H1 (cell line): ENCODE measurements at regions not wholly inside any gene's neighbourhood (a gene's known extent, or its start where the extent isn't known, plus 50 kb on each side); places are given as distances from the start of the nearest gene placed in this dataset.

Experiments used
- CTCF ChIA-PET: fragments of 300-600 bp; sonication (Branson Sonifier 250); formaldehyde crosslinking; loops from one replicate; lab custom pipeline; 2021; ENCODE audit not compliant: partially characterized antibody; lab: Charles Lee
- POLR2A ChIA-PET: fragments of 300-600 bp; sonication (Branson Sonifier 250); formaldehyde crosslinking; loops from one replicate; lab custom pipeline; 2021; ENCODE audit warnings: inconsistent platforms; ENCODE audit not compliant: partially characterized antibody; lab: Charles Lee
- DNase-seq, 2 experiments: peaks; one replicate each; pipeline versions ENCODE4 v3.0.0 to v3.0.0-alpha.2; 2010 to 2022; ENCODE audit warnings: low spot score in 2 of 2, low read depth in 1 of 2, mixed read lengths in 1 of 2
- FAIRE-seq: peaks from 2 replicates; lab custom pipeline; 2011; peaks lifted over from hg19 to GRCh38; lab: Jason Lieb, UNC
- H2AFZ ChIP-seq: 2 replicates; pipeline ENCODE4 v1.8.1; 2012; ENCODE audit warnings: low read length, inconsistent platforms
- H2AK5ac ChIP-seq: 2 replicates; pipeline ENCODE4 v1.6.1; 2013; ENCODE audit warnings: low read depth, low read length
- H2BK120ac ChIP-seq: replicated peaks from 2 replicates; pipeline ENCODE3; 2013; ENCODE audit warnings: low read depth, low read length, inconsistent platforms
- H2BK12ac ChIP-seq: 2 replicates; pipeline ENCODE4 v1.6.1; 2013; ENCODE audit warnings: low read depth, low read length
- H2BK15ac ChIP-seq: 2 replicates; pipeline ENCODE4 v1.6.1; 2013; ENCODE audit warnings: low read length
- H2BK20ac ChIP-seq: 2 replicates; pipeline ENCODE4 v1.6.1; 2013; ENCODE audit warnings: low read length
- H2BK5ac ChIP-seq: 2 replicates; pipeline ENCODE4 v1.6.1; 2013; ENCODE audit warnings: low read depth, low read length
- H3K14ac ChIP-seq: 2 replicates; pipeline ENCODE4 v1.6.1; 2013; ENCODE audit warnings: inconsistent platforms; ENCODE audit not compliant: insufficient read length
- H3K18ac ChIP-seq: 2 replicates; pipeline ENCODE4 v1.6.1; 2013; ENCODE audit warnings: low read length; ENCODE audit errors: extremely low read depth
- H3K23ac ChIP-seq: 2 replicates; pipeline ENCODE4 v1.6.1; 2013; ENCODE audit warnings: inconsistent platforms; ENCODE audit not compliant: insufficient read length
- H3K23me2 ChIP-seq: 2 replicates; pipeline ENCODE4 v1.6.1; 2013; ENCODE audit warnings: low read depth, low read length
- H3K27ac ChIP-seq: 2 replicates; pipeline ENCODE4 v1.6.1; 2011; ENCODE audit warnings: low read depth, low read length, inconsistent platforms
- H3K27me3 ChIP-seq, 4 experiments: replicated peaks in 1 of 4; 1 replicate in 1 of 4; 2 replicates in 3 of 4; pipeline versions ENCODE4 v1.6.1 to v1.8.1; 2011 to 2013; ENCODE audit warnings: low read length in 3 of 4, mild to moderate bottlenecking in 3 of 4, inconsistent platforms in 2 of 4, mixed read lengths in 2 of 4, moderate library complexity in 1 of 4; ENCODE audit not compliant: control insufficient read depth in 3 of 4, insufficient read depth in 3 of 4; ENCODE audit errors: extremely low read depth in 1 of 4
- H3K36me3 ChIP-seq, 4 experiments: 2 replicates each; pipeline versions ENCODE4 v1.6.1 to v1.8.1; 2011 to 2013; ENCODE audit warnings: mild to moderate bottlenecking in 4 of 4, low read length in 3 of 4, moderate library complexity in 2 of 4, control low read depth in 1 of 4, inconsistent platforms in 1 of 4; ENCODE audit not compliant: insufficient read depth in 4 of 4, control insufficient read depth in 2 of 4
- H3K4ac ChIP-seq: replicated peaks from 2 replicates; pipeline ENCODE3; 2013; ENCODE audit warnings: low read length, low read depth, mixed read lengths, inconsistent platforms; ENCODE audit not compliant: insufficient read length
- H3K4me1 ChIP-seq, 4 experiments: replicated peaks in 1 of 4; 1 replicate in 1 of 4; 2 replicates in 3 of 4; pipeline versions ENCODE4 v1.6.1 to v1.8.1; 2011 to 2013; ENCODE audit warnings: low read length in 3 of 4, inconsistent platforms in 2 of 4, mixed read lengths in 1 of 4; ENCODE audit not compliant: insufficient read depth in 4 of 4, control insufficient read depth in 3 of 4
- H3K4me2 ChIP-seq, 2 experiments: 2 replicates each; pipeline versions ENCODE4 v1.6.1 to v1.8.1; 2011 to 2013; ENCODE audit warnings: low read depth in 2 of 2, low read length in 2 of 2, control low read depth in 1 of 2, inconsistent platforms in 1 of 2, mild to moderate bottlenecking in 1 of 2; ENCODE audit not compliant: insufficient read depth in 1 of 2
- H3K4me3 ChIP-seq, 4 experiments: fragments of 200-600, 300-600 bp in 1 of 4; sonication (generic), shearing (Covaris generic), sonication (Bioruptor Twin) in 1 of 4; 2 replicates each; pipeline versions ENCODE4 v1.5.1 to v1.8.1; 2011 to 2016; ENCODE audit warnings: low read length in 4 of 4, low read depth in 3 of 4, control low read depth in 2 of 4, inconsistent platforms in 2 of 4, mild to moderate bottlenecking in 2 of 4, mixed read lengths in 1 of 4, moderate library complexity in 1 of 4; ENCODE audit not compliant: insufficient read depth in 2 of 4; ENCODE audit errors: extremely low read depth in 1 of 4
- H3K56ac ChIP-seq: replicated peaks from 2 replicates; pipeline ENCODE3; 2013; ENCODE audit warnings: low read depth, mild to moderate bottlenecking, mixed read lengths, low read length, inconsistent platforms; ENCODE audit not compliant: insufficient read length
- H3K79me1 ChIP-seq: 2 replicates; pipeline ENCODE4 v1.6.1; 2013; ENCODE audit warnings: low read depth, low read length, control low read depth
- H3K79me2 ChIP-seq, 2 experiments: 2 replicates each; pipeline versions ENCODE4 v1.6.1 to v1.8.1; 2012 to 2013; ENCODE audit warnings: low read length in 2 of 2, mild to moderate bottlenecking in 2 of 2, inconsistent platforms in 1 of 2; ENCODE audit not compliant: insufficient read depth in 2 of 2, control insufficient read depth in 1 of 2
- H3K9ac ChIP-seq, 4 experiments: replicated peaks in 1 of 4; 1 replicate in 1 of 4; 2 replicates in 3 of 4; pipeline versions ENCODE4 v1.6.1 to v1.8.1; 2011 to 2013; ENCODE audit warnings: low read depth in 3 of 4, low read length in 3 of 4, control low read depth in 2 of 4, mild to moderate bottlenecking in 2 of 4, moderate library complexity in 2 of 4, inconsistent platforms in 1 of 4; ENCODE audit errors: extremely low read depth in 1 of 4
- H3K9me3 ChIP-seq, 2 experiments: 2 replicates each; pipeline versions ENCODE4 v1.6.1 to v1.8.1; 2012 to 2013; ENCODE audit warnings: mild to moderate bottlenecking in 2 of 2, moderate library complexity in 2 of 2, control low read depth in 1 of 2, inconsistent platforms in 1 of 2, low read depth in 1 of 2, low read length in 1 of 2, mixed read lengths in 1 of 2; ENCODE audit not compliant: insufficient read depth in 2 of 2
- H4K20me1 ChIP-seq, 2 experiments: replicated peaks in 1 of 2; 2 replicates each; pipeline versions ENCODE3 to v1.8.1; 2011 to 2013; ENCODE audit warnings: inconsistent platforms in 2 of 2, low read length in 2 of 2, mild to moderate bottlenecking in 1 of 2; ENCODE audit not compliant: insufficient read depth in 2 of 2, control insufficient read depth in 1 of 2
- H4K5ac ChIP-seq: 2 replicates; pipeline ENCODE4 v1.6.1; 2013; ENCODE audit warnings: low read length, low read depth, mixed read lengths, inconsistent platforms; ENCODE audit not compliant: insufficient read length
- H4K8ac ChIP-seq: 2 replicates; pipeline ENCODE4 v1.8.0; 2013; ENCODE audit warnings: mild to moderate bottlenecking, moderate library complexity, low read length, inconsistent platforms; ENCODE audit not compliant: insufficient read depth; ENCODE audit errors: extremely low read depth
- H4K91ac ChIP-seq: replicated peaks from 2 replicates; pipeline ENCODE3; 2013; ENCODE audit warnings: low read length, mixed read lengths, inconsistent platforms; ENCODE audit not compliant: insufficient read length
- ATF3 ChIP-seq: IDR thresholded peaks from 2 replicates; pipeline ENCODE4 v1.6.1; 2011; ENCODE audit warnings: low read depth, mild to moderate bottlenecking, low read length; ENCODE audit not compliant: insufficient read depth
- JUND ChIP-seq: IDR thresholded peaks from 2 replicates; pipeline ENCODE4 v1.6.1; 2011; ENCODE audit warnings: mild to moderate bottlenecking, improper control_type of control experiment, low read length
- RAD21 ChIP-seq, 2 experiments: IDR thresholded peaks in 1 of 2; conservative IDR thresholded peaks in 1 of 2; 2 replicates each; pipeline ENCODE4 v1.6.1; 2011; ENCODE audit warnings: low read depth in 2 of 2, low read length in 2 of 2, improper control_type of control experiment in 1 of 2, inconsistent platforms in 1 of 2, mild to moderate bottlenecking in 1 of 2, moderate library complexity in 1 of 2
- RXRA ChIP-seq: IDR thresholded peaks from 2 replicates; pipeline ENCODE4 v1.6.1; 2011; ENCODE audit warnings: low read depth, mild to moderate bottlenecking, low read length, moderate library complexity; ENCODE audit not compliant: insufficient read depth
- SP1 ChIP-seq: IDR thresholded peaks from 2 replicates; pipeline ENCODE4 v1.6.1; 2011; ENCODE audit warnings: low read depth, low read length
- USF2 ChIP-seq: IDR thresholded peaks from 2 replicates; pipeline ENCODE4 v1.6.1; 2011; ENCODE audit warnings: low read length, improper control_type of control experiment
- WGBS, 2 experiments: shearing (Covaris generic) in 1 of 2; methylation state at CpG; one replicate each; pipeline versions ENCODE4 v1.1.6 to v1.1.7; 2013 to 2015; ENCODE audit warnings: low lambda C conversion rate in 2 of 2, mixed read lengths in 2 of 2, inconsistent platforms in 1 of 2, low coverage in 1 of 2, missing lambda C conversion rate in 1 of 2; ENCODE audit not compliant: insufficient replicate concordance in 2 of 2, insufficient coverage in 1 of 2, insufficient read length in 1 of 2; ENCODE audit errors: extremely low coverage in 1 of 2, missing lambda C conversion rate in 1 of 2; 5-methylcytosine and 5-hydroxymethylcytosine counted together

- Histone ChIP-seq H2BK5ac (no peak overlapping the region), H3K56ac (no peak overlapping the region), H3K23ac (no peak overlapping the region), H3K27ac (no peak overlapping the region), H2BK15ac (no peak overlapping the region), H3K18ac (no peak overlapping the region), H3K23me2 (no peaks in the 10 kb centered on the region), H3K4ac (no peak overlapping the region), H3K14ac (no peak overlapping the region), H2AFZ (no peak overlapping the region), H2BK12ac (no peak overlapping the region), H4K5ac (no peak overlapping the region), H4K8ac (no peak overlapping the region), H3K79me2 (no peaks in the 10 kb centered on the region), H3K4me1 (no peaks in the 10 kb centered on the region), H3K4me3 (no peak overlapping the region), H3K79me1 (no peaks in the 10 kb centered on the region), H3K9ac (no peak overlapping the region), H3K27me3 (no peaks in the 10 kb centered on the region), H2BK120ac (no peak overlapping the region), H3K36me3 (no peaks in the 10 kb centered on the region), H3K4me2 (no peak overlapping the region), H3K9me3 (no peaks in the 10 kb centered on the region), H2AK5ac (no peak overlapping the region), H4K91ac (no peak overlapping the region), H2BK20ac (no peak overlapping the region), H4K20me1 (no peaks in the 10 kb centered on the region)
- FAIRE-seq (no peak), DNase-seq (no peak)
- POLR2A ChIA-PET = no interaction called here
- CTCF ChIA-PET = no interaction called here
- WGBS, 2 experiments = 100% methylated on average over 2 of the region's 2 CpGs; no CpG with 5 or more reads in 1 of the 2 experiments
- TF ChIP-seq RAD21 (IDR thresholded peaks at IDR 0.05 in 1 of 2, conservative IDR thresholded peaks at IDR 0.05 in 1 of 2; ENCODE audit: low read depth in 2 of 2, low read length in 2 of 2) (no peak), ATF3 (no peak), RXRA (no peak), JUND (no peak), SP1 (no peak), USF2 (no peak)
These were observed 254.9 kb downstream of the IRS1 start for GRCh38 chr2:226544596-226545210.
